NCI-H1105 treated with DMSO at 0.1 percent for 48 hours (cell line): ENCODE measurements at regions not wholly inside any gene's neighbourhood (a gene's known extent, or its start where the extent isn't known, plus 50 kb on each side); places are given as distances from the start of the nearest gene placed in this dataset.
"Not testable (repeated sequence)": the region's sequence is repeated elsewhere in the genome, so short reads cannot be mapped to it uniquely, and the experiment has no call there.

Experiments
- DNase-seq: peaks from one replicate; lab custom pipeline; 2025; lab: John Stamatoyannopoulos, UW

GRCh38 chr13:60690604-60691003, 293.6 kb downstream of the TDRD3 start:
- no peak for DNase-seq

- no peak for DNase-seq
These were observed 292.6 kb downstream of the TDRD3 start for GRCh38 chr13:60689571-60689970.

- no peak for DNase-seq
These were observed 292.1 kb downstream of the TDRD3 start for GRCh38 chr13:60689076-60689475.

GRCh38 chr13:60679928-60680694, 283.1 kb downstream of the TDRD3 start:
- no peak for DNase-seq

- no peak for DNase-seq
These were observed 282.1 kb downstream of the TDRD3 start for GRCh38 chr13:60679131-60679530.

- DNase-seq, result no peak
These were observed 274.4 kb downstream of the TDRD3 start for GRCh38 chr13:60671386-60671785.

- no peak for DNase-seq
These were observed 266.8 kb downstream of the TDRD3 start for GRCh38 chr13:60663788-60664187.

- DNase-seq, result no peak
These were observed 265.6 kb downstream of the TDRD3 start for GRCh38 chr13:60662595-60662994.

GRCh38 chr13:60661521-60661920, 264.5 kb downstream of the TDRD3 start:
- no peak for DNase-seq

- not testable (repeated sequence) for DNase-seq
These were observed 260.6 kb downstream of the TDRD3 start for GRCh38 chr13:60657586-60657985.

- DNase-seq, result no peak
These were observed 258.2 kb downstream of the TDRD3 start for GRCh38 chr13:60655256-60655655.

GRCh38 chr13:60654415-60654814, 257.4 kb downstream of the TDRD3 start:
- peak; percentile 47 for DNase-seq

GRCh38 chr13:60647547-60647946, 250.5 kb downstream of the TDRD3 start:
- DNase-seq, result no peak

GRCh38 chr13:60646620-60647019, 249.6 kb downstream of the TDRD3 start:
- DNase-seq, result no peak

- no peak for DNase-seq
These were observed 248.7 kb downstream of the TDRD3 start for GRCh38 chr13:60645676-60646075.

GRCh38 chr13:60642552-60642951, 245.5 kb downstream of the TDRD3 start:
- DNase-seq, result no peak

- DNase-seq, result no peak
These were observed 232.1 kb downstream of the TDRD3 start for GRCh38 chr13:60629158-60629557.

- peak; percentile 99 for DNase-seq
These were observed 230.2 kb downstream of the TDRD3 start for GRCh38 chr13:60627071-60627686.
